HG03095 (cell line): ENCODE measurements at regions not wholly inside any gene's neighbourhood (a gene's known extent, or its start where the extent isn't known, plus 50 kb on each side); places are given as distances from the start of the nearest gene placed in this dataset.
"Not testable (repeated sequence)": the region's sequence is repeated elsewhere in the genome, so short reads cannot be mapped to it uniquely, and the experiment has no call there.

Experiments used
- ATAC-seq: cut with Tn5 transposase; IDR thresholded peaks from one replicate; pipeline ENCODE4 v1.9.1; 2021; ENCODE audit warnings: moderate library complexity; ENCODE audit not compliant: unreplicated experiment

DNA sequence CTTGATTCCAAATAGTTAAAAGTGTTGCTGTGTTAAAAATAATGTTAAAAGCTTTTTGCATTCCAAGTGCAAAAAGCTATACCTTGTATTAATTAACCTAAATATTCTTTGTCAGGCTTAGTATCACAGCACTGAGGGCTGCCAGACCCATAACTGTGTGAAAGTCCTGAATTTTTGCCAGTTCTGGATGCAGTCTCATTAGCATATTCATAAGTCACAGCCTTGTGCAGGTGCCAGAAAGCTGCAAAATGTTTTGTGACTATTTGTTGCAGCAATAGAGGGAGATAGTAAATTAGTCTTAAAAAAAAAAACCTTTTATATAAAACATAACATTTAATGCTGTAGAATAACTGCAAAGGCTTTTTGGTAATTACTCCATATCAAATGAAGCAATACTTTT, 56.6 kb downstream of the SLITRK1 start:
- ATAC-seq, result no peak

DNA sequence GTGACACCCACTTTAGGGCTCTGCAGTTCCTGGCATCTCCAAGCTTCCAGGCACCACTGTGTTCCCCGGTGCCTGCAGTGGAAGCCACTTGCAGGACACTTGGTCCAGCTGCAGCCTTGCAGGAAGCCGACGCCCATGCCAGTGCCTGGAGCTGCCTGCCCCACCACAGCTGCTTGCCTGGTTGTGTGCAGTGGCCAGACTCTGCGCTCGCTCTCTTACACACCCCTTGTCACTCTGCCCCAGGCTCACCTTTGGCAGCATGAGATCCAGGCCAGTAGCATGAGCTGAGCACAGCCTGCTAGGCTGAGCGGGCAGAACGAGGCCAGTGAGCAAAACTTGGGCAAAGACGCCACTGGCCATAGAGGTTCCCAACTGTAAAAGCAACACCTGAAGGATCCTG, 57.7 kb downstream of the SLITRK1 start:
- no peak for ATAC-seq

DNA sequence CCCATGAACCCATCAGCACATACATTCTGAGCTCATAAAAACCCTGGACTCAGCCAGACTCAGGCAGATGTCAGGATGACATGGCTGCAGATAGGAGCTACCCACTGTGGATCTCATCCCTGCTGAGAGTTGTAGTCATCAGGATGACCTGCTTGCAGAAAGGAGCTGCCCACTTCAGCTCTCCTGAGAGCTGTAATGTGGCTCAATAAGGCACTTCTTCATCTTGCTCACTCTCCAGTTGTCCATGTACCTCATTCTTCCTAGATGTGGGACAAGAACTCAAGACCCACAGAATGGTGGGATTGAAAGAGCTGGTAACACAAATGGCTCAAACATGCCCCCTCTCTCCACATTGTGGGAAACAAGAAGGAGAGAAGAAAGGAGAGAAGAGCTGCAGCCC, 58.2 kb downstream of the SLITRK1 start:
- no peak for ATAC-seq

- no peak for ATAC-seq
These were observed 62.7 kb downstream of the SLITRK1 start for GRCh38 chr13:83819611-83820010.

GRCh38 chr13:83819156-83819555, 63.1 kb downstream of the SLITRK1 start:
- no peak for ATAC-seq

- no peak for ATAC-seq
These were observed 66.2 kb downstream of the SLITRK1 start for GRCh38 chr13:83816081-83816480.

DNA sequence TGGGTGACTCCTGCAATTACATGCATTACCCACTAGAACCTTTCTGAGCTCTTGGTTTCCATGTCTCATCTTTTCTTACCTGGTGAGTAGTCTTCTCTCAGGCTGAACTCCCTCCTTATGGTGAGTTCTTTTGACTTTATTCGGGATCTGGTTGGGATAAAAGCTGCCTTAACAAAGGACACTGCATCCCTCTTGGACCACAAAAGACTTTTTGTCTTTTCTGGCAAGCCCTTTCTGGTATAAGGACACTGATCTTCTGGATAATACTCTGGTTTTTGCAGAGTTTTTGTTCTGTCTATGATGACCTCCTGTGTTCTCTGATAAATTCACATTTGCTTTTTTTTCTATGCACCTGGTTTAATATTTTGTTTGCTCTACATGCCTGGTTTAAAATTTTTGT, 66.7 kb downstream of the SLITRK1 start:
- no peak for ATAC-seq

DNA sequence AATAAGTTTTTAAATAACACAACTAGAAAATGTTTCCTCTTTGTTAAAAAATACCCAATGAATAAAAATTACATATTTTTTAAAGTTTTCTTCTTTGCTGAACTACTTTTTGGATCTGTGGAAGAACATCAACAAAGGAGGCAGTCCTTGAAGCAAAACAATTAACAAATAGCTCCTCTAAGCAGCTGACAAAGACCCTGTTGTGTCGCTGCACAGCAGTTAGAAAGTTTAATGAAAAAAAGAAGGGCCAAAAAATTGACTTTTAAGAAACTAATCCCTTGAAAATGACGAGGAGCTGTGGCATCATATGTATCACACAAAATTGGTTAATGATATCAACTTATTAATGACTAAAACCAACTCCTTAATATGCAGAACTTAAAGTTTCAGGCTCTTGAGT, 72.1 kb downstream of the SLITRK1 start:
- ATAC-seq, result no peak

DNA sequence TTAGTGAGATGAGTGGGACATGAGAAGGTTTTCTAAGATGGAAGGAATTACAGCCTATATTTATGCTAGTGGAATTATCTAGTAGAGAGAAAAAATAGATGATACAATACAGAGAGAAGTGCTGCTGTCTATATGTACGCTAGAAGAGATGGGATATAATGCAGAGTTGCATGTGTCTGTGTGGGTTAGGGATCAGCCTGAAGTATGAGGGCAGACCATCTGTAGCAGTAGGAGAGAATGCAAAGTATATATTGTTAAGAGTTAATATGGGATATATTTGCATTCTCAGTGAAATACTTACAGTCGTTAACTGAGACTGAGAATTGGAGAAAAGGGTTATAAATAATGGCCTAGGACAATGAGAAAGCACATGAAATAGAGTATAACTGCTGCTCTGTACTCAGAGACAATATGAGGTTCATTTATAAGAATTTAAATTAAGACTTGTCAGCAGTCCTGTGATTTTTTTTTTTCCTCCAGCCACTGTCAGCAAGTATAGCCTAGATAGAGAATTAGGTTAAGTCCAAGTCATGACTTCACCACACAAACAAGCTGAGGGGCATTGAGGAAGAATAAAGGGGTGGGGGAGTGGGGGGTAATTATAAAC, 77.8 kb downstream of the SLITRK1 start:
- ATAC-seq, result no peak

DNA sequence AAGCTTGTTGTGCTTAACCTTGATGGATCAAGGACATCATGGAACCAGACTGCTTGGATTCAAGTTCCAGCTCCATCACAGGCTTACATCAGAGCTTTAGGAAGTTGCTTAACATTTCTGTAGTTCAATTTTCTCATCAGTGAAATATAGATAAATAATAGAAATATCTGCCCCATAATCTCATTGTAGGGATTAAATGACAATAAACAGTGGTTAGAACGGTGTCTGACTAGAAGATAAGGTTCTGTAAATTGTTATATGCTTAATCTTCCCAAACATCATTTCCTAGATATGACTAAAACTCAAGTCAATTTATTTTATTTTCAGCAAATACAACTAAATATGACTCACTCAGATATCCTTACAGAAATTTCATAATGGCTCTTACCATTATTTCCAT, 83.5 kb downstream of the SLITRK1 start:
- ATAC-seq, result no peak

GRCh38 chr13:83796364-83796763, 85.9 kb downstream of the SLITRK1 start:
- no peak for ATAC-seq

DNA sequence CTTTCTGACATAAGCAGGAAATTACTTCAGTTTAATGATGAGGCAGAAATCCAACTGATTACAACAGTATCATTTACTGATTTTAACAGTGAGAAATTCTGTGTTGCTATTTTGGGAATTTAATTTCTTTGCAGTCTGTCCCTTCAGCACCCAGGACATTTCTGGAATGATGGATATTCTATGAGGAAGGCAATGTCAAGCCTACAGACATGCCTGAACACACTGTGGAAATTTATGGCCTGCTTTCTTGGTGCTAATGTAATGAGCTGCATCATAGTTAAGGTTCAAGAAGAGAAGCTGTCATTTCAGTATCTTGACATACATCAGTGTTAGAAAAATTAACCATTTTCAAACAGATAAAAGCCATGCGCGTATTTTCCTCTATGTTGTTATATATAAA, 87.7 kb downstream of the SLITRK1 start:
- no peak for ATAC-seq

- no peak for ATAC-seq
These were observed 102.0 kb downstream of the SLITRK1 start for GRCh38 chr13:83780227-83780626.

GRCh38 chr13:83773961-83774360, 108.3 kb downstream of the SLITRK1 start:
- ATAC-seq, result no peak

GRCh38 chr13:83765796-83766195, 116.5 kb downstream of the SLITRK1 start:
- no peak for ATAC-seq

- no peak for ATAC-seq
These were observed 120.6 kb downstream of the SLITRK1 start for GRCh38 chr13:83761631-83762030.

GRCh38 chr13:83755210-83755609, 127.1 kb downstream of the SLITRK1 start:
- not testable (repeated sequence) for ATAC-seq

GRCh38 chr13:83753912-83754624, 128.2 kb downstream of the SLITRK1 start:
- no peak for ATAC-seq

DNA sequence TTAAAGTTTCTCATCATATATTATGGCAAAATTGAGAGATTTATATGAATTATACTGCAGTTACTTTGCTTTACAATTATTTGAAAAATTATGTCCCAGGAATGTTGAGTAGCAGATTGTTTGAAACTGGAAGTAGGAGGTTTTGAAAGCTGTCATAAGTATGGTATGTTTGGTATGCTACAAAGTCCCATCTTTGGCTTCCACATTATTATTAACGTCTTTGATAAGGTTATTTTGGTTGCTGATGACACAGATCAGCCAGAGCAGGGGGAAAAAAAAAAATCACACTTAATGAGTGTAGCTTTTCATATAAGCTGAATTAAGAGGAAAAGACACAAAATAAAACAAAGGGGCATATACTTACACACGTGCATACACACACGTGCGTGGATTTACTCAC, 130.1 kb downstream of the SLITRK1 start:
- ATAC-seq, result no peak

DNA sequence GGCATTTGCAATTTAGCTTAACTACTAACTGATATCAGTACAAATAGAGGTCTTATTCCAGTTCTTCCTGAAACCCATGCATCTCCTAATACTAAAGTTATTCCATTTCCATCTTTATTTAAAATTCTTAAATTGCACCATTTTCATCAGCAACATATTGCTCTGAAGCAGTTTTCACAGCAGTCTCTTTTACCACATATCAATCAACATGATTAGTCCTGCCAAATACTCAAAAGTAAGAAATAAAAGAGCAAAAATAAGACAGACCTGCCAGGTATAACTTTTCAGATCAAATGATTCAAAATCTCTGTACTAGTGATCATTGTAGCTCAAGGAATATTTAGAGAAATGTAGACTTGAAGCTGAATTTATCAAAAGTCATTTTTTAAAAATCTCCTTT, 141.7 kb downstream of the SLITRK1 start:
- no peak for ATAC-seq

GRCh38 chr13:83738407-83738806, 143.9 kb downstream of the SLITRK1 start:
- no peak for ATAC-seq

DNA sequence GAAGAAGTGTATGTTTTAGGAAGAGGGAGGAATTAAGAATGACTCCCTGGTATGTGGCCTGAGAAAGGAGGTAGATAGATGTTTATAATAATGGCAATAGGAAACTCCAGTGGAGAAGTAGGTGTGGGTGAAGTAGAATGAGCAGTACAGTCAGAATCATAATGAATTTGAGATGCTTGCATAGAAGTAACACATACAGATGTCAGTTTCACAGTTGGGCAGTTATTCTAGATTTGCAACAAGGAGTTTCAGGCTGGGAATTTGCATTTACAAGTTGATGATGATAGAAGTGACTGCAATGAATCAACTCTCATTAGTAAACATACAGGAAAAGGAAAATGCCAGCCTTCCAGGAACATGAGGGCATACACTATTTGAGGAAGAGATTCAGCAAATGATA, 149.0 kb downstream of the SLITRK1 start:
- ATAC-seq, result no peak

- ATAC-seq, result no peak
These were observed 149.5 kb downstream of the SLITRK1 start for GRCh38 chr13:83732755-83733154.
